ENCODE measurements at regions not wholly inside any gene's neighbourhood (a gene's known extent, or its start where the extent isn't known, plus 50 kb on each side); places are given as distances from the start of the nearest gene placed in this dataset.

DNA sequence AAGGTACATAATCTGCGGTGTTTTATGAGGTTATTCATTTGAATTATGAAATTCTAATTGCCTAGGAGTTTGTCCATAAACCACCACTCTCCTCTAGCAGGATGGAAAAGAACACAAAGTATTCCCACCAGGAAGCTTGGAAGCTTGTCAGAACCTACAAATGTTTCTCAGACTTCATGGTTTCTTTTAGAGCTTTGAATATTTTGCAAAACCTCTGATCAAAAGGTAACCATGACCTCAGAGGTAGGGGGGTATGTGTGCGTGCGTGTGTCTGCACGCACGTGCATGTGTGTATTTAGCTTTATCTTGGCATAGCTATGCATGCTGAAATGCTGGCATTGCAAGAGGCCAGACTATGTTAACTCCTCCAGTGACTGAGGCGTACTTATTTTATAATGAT, 847.0 kb downstream of the TLE1 start:
- CTCF ChIA-PET, result no interaction called here

More for the DNA sequence above, 847.0 kb downstream of the TLE1 start:
- no peak overlapping the region for H3K4me3 ChIP-seq (replicated peaks in 1 of 3; ENCODE audit: insufficient read depth in 1 of 3, low read depth in 1 of 3, low read length in 3 of 3)
- TF ChIP-seq POLR2A (IDR thresholded peaks at IDR 0.05; ENCODE audit: low read depth, low read length) (no peak), POLR2AphosphoS5 (IDR thresholded peaks at IDR 0.05; ENCODE audit: insufficient read depth, low read depth, low read length) (no peak), MYC (IDR thresholded peaks at IDR 0.05; ENCODE audit: low read depth, low read length) (no peak), JUN (IDR thresholded peaks at IDR 0.05; ENCODE audit: borderline replicate concordance, insufficient read depth, insufficient read length, low read depth) (no peak), EZH2 (IDR thresholded peaks at IDR 0.05; ENCODE audit: borderline replicate concordance, low read depth, low read length, severe bottlenecking) (no peak), GATA2 (IDR thresholded peaks at IDR 0.05; ENCODE audit: insufficient read depth, insufficient read length, low read depth, low read length) (no peak), FOS (IDR thresholded peaks at IDR 0.05; ENCODE audit: borderline replicate concordance, insufficient read depth, low read length) (no peak)
- TF ChIP-seq, protein P1, sequence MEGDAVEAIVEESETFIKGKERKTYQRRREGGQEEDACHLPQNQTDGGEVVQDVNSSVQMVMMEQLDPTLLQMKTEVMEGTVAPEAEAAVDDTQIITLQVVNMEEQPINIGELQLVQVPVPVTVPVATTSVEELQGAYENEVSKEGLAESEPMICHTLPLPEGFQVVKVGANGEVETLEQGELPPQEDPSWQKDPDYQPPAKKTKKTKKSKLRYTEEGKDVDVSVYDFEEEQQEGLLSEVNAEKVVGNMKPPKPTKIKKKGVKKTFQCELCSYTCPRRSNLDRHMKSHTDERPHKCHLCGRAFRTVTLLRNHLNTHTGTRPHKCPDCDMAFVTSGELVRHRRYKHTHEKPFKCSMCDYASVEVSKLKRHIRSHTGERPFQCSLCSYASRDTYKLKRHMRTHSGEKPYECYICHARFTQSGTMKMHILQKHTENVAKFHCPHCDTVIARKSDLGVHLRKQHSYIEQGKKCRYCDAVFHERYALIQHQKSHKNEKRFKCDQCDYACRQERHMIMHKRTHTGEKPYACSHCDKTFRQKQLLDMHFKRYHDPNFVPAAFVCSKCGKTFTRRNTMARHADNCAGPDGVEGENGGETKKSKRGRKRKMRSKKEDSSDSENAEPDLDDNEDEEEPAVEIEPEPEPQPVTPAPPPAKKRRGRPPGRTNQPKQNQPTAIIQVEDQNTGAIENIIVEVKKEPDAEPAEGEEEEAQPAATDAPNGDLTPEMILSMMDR (IDR thresholded peaks at IDR 0.05; ENCODE audit: extremely low read depth in 1 of 2, insufficient read depth in 1 of 2, low read depth in 1 of 2, low read length in 2 of 2), result no peak
- TF ChIP-seq, protein P2, sequence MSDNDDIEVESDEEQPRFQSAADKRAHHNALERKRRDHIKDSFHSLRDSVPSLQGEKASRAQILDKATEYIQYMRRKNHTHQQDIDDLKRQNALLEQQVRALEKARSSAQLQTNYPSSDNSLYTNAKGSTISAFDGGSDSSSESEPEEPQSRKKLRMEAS (IDR thresholded peaks at IDR 0.05; ENCODE audit: insufficient read depth, insufficient read length), result no peak
- H3K27ac ChIP-seq (ENCODE audit: insufficient read depth, low read depth, low read length), result no peak overlapping the region
- POLR2A ChIA-PET, result no interaction called here
- H4K20me1 ChIP-seq (replicated peaks; ENCODE audit: control insufficient read depth, extremely low read depth, insufficient read depth, low read length), result no peaks in the 10 kb centered on the region
- no peaks in the 10 kb centered on the region for H3K9me3 ChIP-seq (replicated peaks; ENCODE audit: control insufficient read depth, insufficient read depth, low read length)
- BruUV-seq (replicated peaks), result no TSS peak
- intact Hi-C loops (cut with micrococcal nuclease), result no loop called here
- no peak overlapping the region for H3K4me2 ChIP-seq (ENCODE audit: insufficient read depth, low read length)
- no peaks in the 10 kb centered on the region for H3K27me3 ChIP-seq (ENCODE audit: control insufficient read depth in 2 of 2, insufficient read depth in 2 of 2, low read length in 2 of 2)
- FAIRE-seq (no peak), DNase-seq (ENCODE audit: low read depth, low spot score) (no peak)
- dilution Hi-C loops (cut with MboI; ENCODE audit: extremely low pct_ligation_motif_present, low sequenced_read_pairs), result no loop called here
- H2AFZ ChIP-seq (ENCODE audit: low read depth, low read length), result no peak overlapping the region
- H3K79me2 ChIP-seq (ENCODE audit: control insufficient read depth, insufficient read depth, low read length), result no peaks in the 10 kb centered on the region
- H3K9ac ChIP-seq (replicated peaks; ENCODE audit: extremely low read depth, insufficient read depth, low read length), result no peak overlapping the region
- no peaks in the 10 kb centered on the region for H3K9me1 ChIP-seq (replicated peaks; ENCODE audit: control insufficient read depth, extremely low read depth, insufficient read depth, low read length)
- no peaks in the 10 kb centered on the region for H3K36me3 ChIP-seq (ENCODE audit: control insufficient read depth in 2 of 2, extremely low read depth in 1 of 2, insufficient read depth in 2 of 2, low read length in 2 of 2)
- no peaks in the 10 kb centered on the region for H3K4me1 ChIP-seq (ENCODE audit: control insufficient read depth, extremely low read depth, insufficient read depth, low read length)
